ENCODE measurements at regions not wholly inside any gene's neighbourhood (a gene's known extent, or its start where the extent isn't known, plus 50 kb on each side); places are given as distances from the start of the nearest gene placed in this dataset.

DNA sequence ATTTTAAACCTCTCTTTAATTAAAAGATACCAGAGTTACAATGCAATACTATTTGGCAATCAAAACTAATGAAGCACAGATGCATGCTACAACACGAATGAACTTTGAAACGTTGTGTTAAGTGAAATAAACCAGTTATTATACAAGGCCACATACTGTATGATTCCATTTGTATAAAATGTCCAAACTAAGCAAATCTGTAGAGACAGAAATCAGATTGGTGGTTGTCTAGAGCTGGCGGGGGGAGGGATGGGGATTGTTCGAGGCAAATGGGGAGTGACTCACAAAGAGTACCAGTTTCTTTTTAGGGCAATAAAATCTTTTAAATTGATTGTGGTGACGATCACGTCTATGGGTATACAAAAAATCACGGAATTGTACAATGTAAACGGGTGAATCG lies 677.0 kb downstream of the NTRK3 start:
- Histone ChIP-seq H3K9ac (ENCODE audit: low read depth, low read length) (no peak overlapping the region), H3K36me3 (ENCODE audit: control insufficient read depth, insufficient read depth, low read length) (no peaks in the 10 kb centered on the region), H2BK20ac (ENCODE audit: low read depth, low read length) (no peak overlapping the region), H3K14ac (replicated peaks; ENCODE audit: low read depth, low read length) (no peak overlapping the region), H4K20me1 (ENCODE audit: insufficient read depth, low read length) (no peaks in the 10 kb centered on the region), H3K9me1 (ENCODE audit: insufficient read depth, low read length) (no peaks in the 10 kb centered on the region), H3K27me3 (ENCODE audit: control insufficient read depth, insufficient read depth, low read length) (no peaks in the 10 kb centered on the region), H3K18ac (ENCODE audit: low read depth, low read length) (no peak overlapping the region), H3K27ac (ENCODE audit: insufficient read depth, low read length) (no peak overlapping the region), H3K9me3 (ENCODE audit: control insufficient read depth, insufficient read depth, low read length) (peaks cover 4% of the 10 kb centered on the region; the same call in 1 of the 2 replicates), H4K91ac (ENCODE audit: insufficient read depth, low read depth, low read length) (no peak overlapping the region), H2AK5ac (ENCODE audit: low read depth, low read length) (no peak overlapping the region), H3K4me3 (ENCODE audit: insufficient read depth, low read depth, low read length) (no peak overlapping the region), H2BK5ac (ENCODE audit: low read depth, low read length, poor library complexity, severe bottlenecking) (no peak overlapping the region), H3K4ac (ENCODE audit: low read depth, low read length) (no peak overlapping the region), H3K23ac (ENCODE audit: low read depth, low read length) (no peak overlapping the region), H4K5ac (ENCODE audit: low read depth, low read length) (no peak overlapping the region), H2AFZ (replicated peaks; ENCODE audit: low read length, poor library complexity) (no peak overlapping the region), H2AK9ac (replicated peaks; ENCODE audit: low read depth, low read length, poor library complexity) (no peak overlapping the region), H2BK15ac (ENCODE audit: low read depth, low read length) (no peak overlapping the region), H3K4me1 (ENCODE audit: control insufficient read depth, insufficient read depth, low read length) (no peaks in the 10 kb centered on the region), H4K8ac (ENCODE audit: low read depth in 2 of 2, low read length in 2 of 2) (no peak overlapping the region), H2BK120ac (ENCODE audit: low read depth, low read length) (no peak overlapping the region), H3K56ac (ENCODE audit: extremely low read depth, insufficient read depth, low read length) (no peak overlapping the region), H3K4me2 (ENCODE audit: low read depth, low read length) (no peak overlapping the region), H3K79me1 (ENCODE audit: low read depth in 1 of 2, low read length in 2 of 2) (no peaks in the 10 kb centered on the region)
- ChIA-PET POLR2A (ENCODE audit: unreplicated experiment) (no interaction called here), CTCF (no interaction called here)
- dilution Hi-C loops (cut with HindIII; ENCODE audit: low sequenced_read_pairs, unreplicated experiment) = no loop called here
- no peak for ATAC-seq (ENCODE audit: low read depth)
- in situ Hi-C loops (cut with MboI; ENCODE audit: low sequenced_read_pairs) = no loop called here
- BruUV-seq (replicated peaks) = no TSS peak
- intact Hi-C loops (cut with micrococcal nuclease) = no loop called here
- WGBS, 2 experiments (ENCODE audit: extremely low coverage in 2 of 2, insufficient read length in 1 of 2) = 90% methylated on average over 2 of the region's 9 CpGs; no CpG with 5 or more reads in 1 of the 2 experiments
- DNase-seq = no peak
- TF ChIP-seq, protein P1, sequence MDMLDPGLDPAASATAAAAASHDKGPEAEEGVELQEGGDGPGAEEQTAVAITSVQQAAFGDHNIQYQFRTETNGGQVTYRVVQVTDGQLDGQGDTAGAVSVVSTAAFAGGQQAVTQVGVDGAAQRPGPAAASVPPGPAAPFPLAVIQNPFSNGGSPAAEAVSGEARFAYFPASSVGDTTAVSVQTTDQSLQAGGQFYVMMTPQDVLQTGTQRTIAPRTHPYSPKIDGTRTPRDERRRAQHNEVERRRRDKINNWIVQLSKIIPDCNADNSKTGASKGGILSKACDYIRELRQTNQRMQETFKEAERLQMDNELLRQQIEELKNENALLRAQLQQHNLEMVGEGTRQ (IDR thresholded peaks at IDR 0.05; ENCODE audit: low read depth, low read length) = no peak
- TF ChIP-seq CHD1 (IDR thresholded peaks at IDR 0.05; ENCODE audit: low read depth, low read length) = no peak
- TF ChIP-seq BHLHE40 (IDR thresholded peaks at IDR 0.05; ENCODE audit: low read depth, low read length) = no peak
- TF ChIP-seq RFX5 (IDR thresholded peaks at IDR 0.05; ENCODE audit: low read depth, low read length) = no peak
- TF ChIP-seq, protein P2, sequence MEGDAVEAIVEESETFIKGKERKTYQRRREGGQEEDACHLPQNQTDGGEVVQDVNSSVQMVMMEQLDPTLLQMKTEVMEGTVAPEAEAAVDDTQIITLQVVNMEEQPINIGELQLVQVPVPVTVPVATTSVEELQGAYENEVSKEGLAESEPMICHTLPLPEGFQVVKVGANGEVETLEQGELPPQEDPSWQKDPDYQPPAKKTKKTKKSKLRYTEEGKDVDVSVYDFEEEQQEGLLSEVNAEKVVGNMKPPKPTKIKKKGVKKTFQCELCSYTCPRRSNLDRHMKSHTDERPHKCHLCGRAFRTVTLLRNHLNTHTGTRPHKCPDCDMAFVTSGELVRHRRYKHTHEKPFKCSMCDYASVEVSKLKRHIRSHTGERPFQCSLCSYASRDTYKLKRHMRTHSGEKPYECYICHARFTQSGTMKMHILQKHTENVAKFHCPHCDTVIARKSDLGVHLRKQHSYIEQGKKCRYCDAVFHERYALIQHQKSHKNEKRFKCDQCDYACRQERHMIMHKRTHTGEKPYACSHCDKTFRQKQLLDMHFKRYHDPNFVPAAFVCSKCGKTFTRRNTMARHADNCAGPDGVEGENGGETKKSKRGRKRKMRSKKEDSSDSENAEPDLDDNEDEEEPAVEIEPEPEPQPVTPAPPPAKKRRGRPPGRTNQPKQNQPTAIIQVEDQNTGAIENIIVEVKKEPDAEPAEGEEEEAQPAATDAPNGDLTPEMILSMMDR (conservative IDR thresholded peaks at IDR 0.05; ENCODE audit: low read depth, low read length) = no peak
- no peak for TF ChIP-seq RCOR1 (IDR thresholded peaks at IDR 0.05; ENCODE audit: insufficient replicate concordance, low read length)
- TF ChIP-seq MAZ (IDR thresholded peaks at IDR 0.05; ENCODE audit: borderline replicate concordance, low read depth, low read length) = no peak
- TF ChIP-seq FOS (IDR thresholded peaks at IDR 0.05; ENCODE audit: low read depth, low read length) = no peak
- TF ChIP-seq SMC3 (IDR thresholded peaks at IDR 0.05; ENCODE audit: low read depth, low read length) = no peak
- TF ChIP-seq, protein P3, sequence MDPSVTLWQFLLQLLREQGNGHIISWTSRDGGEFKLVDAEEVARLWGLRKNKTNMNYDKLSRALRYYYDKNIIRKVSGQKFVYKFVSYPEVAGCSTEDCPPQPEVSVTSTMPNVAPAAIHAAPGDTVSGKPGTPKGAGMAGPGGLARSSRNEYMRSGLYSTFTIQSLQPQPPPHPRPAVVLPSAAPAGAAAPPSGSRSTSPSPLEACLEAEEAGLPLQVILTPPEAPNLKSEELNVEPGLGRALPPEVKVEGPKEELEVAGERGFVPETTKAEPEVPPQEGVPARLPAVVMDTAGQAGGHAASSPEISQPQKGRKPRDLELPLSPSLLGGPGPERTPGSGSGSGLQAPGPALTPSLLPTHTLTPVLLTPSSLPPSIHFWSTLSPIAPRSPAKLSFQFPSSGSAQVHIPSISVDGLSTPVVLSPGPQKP (IDR thresholded peaks at IDR 0.05; ENCODE audit: borderline replicate concordance, low read depth, low read length) = no peak
- no peak for TF ChIP-seq NFE2L2 (IDR thresholded peaks at IDR 0.05; ENCODE audit: low read depth, low read length)
- TF ChIP-seq MAFK (IDR thresholded peaks at IDR 0.05; ENCODE audit: low read depth, low read length) = no peak
